ENCODE measurements at regions not wholly inside any gene's neighbourhood (a gene's known extent, or its start where the extent isn't known, plus 50 kb on each side); places are given as distances from the start of the nearest gene placed in this dataset.
A peak's percentile ranks its signal among the peaks of the same experiment; 100 is the strongest.

DNA sequence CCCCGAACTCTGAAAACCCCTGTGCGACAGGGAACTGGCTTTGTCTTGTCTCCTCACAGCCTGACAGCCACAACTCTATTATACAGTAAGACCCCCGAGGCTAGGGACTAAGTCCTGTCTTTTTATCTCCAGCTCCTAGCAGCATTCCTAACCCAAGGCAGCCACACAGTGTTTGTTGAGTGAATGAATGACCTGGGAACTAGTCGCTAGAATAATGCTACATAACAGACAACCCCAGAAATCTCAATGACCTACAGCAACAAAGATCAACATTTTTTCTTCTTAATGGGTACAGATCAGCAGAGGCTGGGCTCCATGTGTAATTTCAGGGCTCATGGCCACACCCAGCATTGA, 71.4 kb upstream of the TNRC6C start:
- CTCF ChIA-PET = interaction anchor here (1.2 kb wide), 1 partner anchor 12 kb away, joined by 3 read pairs; no protein-coding TSS in a partner anchor
- no peak for DNase-seq (ENCODE audit: low read depth, low spot score)
- peak overlapping the region; percentile 65 for H3K4me3 ChIP-seq (ENCODE audit: low read depth, low read length)
- TF ChIP-seq, protein P1, sequence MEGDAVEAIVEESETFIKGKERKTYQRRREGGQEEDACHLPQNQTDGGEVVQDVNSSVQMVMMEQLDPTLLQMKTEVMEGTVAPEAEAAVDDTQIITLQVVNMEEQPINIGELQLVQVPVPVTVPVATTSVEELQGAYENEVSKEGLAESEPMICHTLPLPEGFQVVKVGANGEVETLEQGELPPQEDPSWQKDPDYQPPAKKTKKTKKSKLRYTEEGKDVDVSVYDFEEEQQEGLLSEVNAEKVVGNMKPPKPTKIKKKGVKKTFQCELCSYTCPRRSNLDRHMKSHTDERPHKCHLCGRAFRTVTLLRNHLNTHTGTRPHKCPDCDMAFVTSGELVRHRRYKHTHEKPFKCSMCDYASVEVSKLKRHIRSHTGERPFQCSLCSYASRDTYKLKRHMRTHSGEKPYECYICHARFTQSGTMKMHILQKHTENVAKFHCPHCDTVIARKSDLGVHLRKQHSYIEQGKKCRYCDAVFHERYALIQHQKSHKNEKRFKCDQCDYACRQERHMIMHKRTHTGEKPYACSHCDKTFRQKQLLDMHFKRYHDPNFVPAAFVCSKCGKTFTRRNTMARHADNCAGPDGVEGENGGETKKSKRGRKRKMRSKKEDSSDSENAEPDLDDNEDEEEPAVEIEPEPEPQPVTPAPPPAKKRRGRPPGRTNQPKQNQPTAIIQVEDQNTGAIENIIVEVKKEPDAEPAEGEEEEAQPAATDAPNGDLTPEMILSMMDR (IDR thresholded peaks at IDR 0.05; ENCODE audit: insufficient read depth, low read length, missing control alignments) = no peak
- POLR2A ChIA-PET = interaction anchor here (1.7 kb wide), 1 partner anchor 71 kb away, joined by 5 read pairs; the partner anchor contains the start of gene TNRC6C

DNA sequence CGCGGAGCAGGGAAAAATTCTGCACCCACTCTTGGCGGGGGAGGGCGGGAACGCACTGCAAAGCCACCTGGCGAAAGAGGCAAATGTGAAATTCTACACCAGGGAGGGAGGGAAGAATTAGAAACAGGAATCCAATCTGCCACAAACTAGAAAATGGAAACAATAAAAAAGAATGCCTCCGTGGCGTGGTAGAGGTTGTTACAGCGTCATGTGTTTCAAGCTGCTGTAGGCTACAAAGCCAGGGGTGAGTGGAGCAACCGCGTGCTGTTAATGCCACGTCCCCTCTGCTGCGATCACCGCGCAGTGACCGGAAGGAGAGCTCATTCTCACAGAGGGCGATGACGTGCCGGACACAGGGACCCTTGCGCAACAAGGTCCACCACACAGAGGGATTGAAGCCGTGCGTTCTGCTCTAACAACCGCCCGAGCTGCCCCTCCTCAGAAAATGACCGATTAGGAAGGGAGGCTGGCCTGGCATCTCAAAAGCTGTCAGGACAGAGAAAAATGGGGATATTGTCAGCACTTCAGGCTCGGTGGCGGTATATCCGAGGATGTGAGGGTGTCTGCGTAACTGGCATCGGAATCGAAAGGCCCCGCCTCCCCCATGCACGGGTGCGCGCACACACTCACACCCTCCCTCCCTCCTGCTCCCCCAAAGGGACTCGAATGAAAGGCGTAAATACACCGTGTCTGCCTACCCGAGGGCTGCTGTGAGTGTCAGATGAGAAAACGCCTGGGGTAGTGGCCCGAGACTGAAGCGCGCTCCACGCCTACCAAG, 70.8 kb upstream of the TNRC6C start:
- DNase-seq (ENCODE audit: low read depth, low spot score) = no peak
- ChIA-PET CTCF (interaction anchor here (1.2 kb wide), 1 partner anchor 12 kb away, joined by 3 read pairs; no protein-coding TSS in a partner anchor), POLR2A (interaction anchor here (1.7 kb wide), 1 partner anchor 71 kb away, joined by 5 read pairs; the partner anchor contains the start of gene TNRC6C)
- TF ChIP-seq, protein P1 (IDR thresholded peaks at IDR 0.05; ENCODE audit: insufficient read depth, low read length, missing control alignments) = no peak
- peak overlapping the region; percentile 65 for H3K4me3 ChIP-seq (ENCODE audit: low read depth, low read length)

GRCh38 chr17:77888242-77889134, 70.0 kb upstream of the TNRC6C start:
- CTCF ChIA-PET = interaction anchor here (1.2 kb wide), 1 partner anchor 11 kb away, joined by 3 read pairs; no protein-coding TSS in a partner anchor
- TF ChIP-seq, protein P1 (IDR thresholded peaks at IDR 0.05; ENCODE audit: insufficient read depth, low read length, missing control alignments) = no peak
- POLR2A ChIA-PET = interaction anchor here (1.7 kb wide), 1 partner anchor 70 kb away, joined by 5 read pairs; the partner anchor contains the start of gene TNRC6C
- DNase-seq (ENCODE audit: low read depth, low spot score) = no peak
- H3K4me3 ChIP-seq (ENCODE audit: low read depth, low read length) = peak overlapping the region; percentile 65

GRCh38 chr17:77889135-77889505, 69.4 kb upstream of the TNRC6C start:
- ChIA-PET CTCF (no interaction called here), POLR2A (no interaction called here)
- TF ChIP-seq, protein P1 (IDR thresholded peaks at IDR 0.05; ENCODE audit: insufficient read depth, low read length, missing control alignments) = no peak
- no peak overlapping the region for H3K4me3 ChIP-seq (ENCODE audit: low read depth, low read length)
- DNase-seq (ENCODE audit: low read depth, low spot score) = no peak

GRCh38 chr17:77889866-77890760, 68.4 kb upstream of the TNRC6C start:
- DNase-seq (ENCODE audit: low read depth, low spot score) = no peak
- no peak overlapping the region for H3K4me3 ChIP-seq (ENCODE audit: low read depth, low read length)
- ChIA-PET POLR2A (no interaction called here), CTCF (no interaction called here)
- TF ChIP-seq, protein P1 (IDR thresholded peaks at IDR 0.05; ENCODE audit: insufficient read depth, low read length, missing control alignments) = no peak

Measured in AG04449 (cell line).